ENCODE measurements at regions not wholly inside any gene's neighbourhood (a gene's known extent, or its start where the extent isn't known, plus 50 kb on each side); places are given as distances from the start of the nearest gene placed in this dataset.

DNA sequence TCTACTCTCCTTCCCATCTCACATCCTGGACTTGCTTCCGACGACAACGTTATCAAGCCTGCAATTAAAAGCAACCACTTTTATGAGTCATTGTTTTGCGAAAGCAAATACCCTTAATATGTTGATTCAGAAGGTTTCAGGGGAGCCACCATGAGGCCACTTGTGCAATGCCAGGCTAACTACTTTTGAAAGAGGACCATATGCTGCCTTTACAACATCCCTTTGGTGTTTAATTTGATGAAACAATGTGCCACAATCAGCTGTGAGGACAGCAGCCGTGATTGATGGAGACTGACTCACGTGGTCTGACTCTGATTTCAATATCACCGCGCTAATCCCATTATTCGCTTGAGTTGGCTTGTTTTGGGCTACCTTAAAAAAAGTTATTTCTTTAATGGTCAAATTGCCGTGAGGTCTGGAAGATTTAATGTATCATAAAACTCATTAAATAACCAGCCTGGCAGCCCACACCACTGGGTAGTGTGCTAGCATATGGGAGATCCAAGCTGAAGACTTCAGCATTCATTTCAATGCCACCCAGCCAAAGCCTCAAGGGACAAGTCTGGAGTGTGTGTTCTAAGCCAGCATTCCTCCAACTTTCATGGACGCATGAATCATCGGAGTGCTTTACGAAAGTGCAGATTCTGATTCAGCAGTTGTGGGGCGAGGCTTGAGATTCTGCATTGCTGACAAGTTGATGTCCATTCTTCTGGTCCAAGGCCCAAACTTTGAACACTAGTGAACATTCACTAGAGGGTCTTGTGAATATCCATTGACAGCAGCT, 73.3 kb upstream of the PAXBP1 start:
- TF ChIP-seq, protein P1, sequence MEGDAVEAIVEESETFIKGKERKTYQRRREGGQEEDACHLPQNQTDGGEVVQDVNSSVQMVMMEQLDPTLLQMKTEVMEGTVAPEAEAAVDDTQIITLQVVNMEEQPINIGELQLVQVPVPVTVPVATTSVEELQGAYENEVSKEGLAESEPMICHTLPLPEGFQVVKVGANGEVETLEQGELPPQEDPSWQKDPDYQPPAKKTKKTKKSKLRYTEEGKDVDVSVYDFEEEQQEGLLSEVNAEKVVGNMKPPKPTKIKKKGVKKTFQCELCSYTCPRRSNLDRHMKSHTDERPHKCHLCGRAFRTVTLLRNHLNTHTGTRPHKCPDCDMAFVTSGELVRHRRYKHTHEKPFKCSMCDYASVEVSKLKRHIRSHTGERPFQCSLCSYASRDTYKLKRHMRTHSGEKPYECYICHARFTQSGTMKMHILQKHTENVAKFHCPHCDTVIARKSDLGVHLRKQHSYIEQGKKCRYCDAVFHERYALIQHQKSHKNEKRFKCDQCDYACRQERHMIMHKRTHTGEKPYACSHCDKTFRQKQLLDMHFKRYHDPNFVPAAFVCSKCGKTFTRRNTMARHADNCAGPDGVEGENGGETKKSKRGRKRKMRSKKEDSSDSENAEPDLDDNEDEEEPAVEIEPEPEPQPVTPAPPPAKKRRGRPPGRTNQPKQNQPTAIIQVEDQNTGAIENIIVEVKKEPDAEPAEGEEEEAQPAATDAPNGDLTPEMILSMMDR (IDR thresholded peaks at IDR 0.05): no peak
- TF ChIP-seq POLR2AphosphoS5 (IDR thresholded peaks at IDR 0.05; ENCODE audit: low read depth, low read length): no peak
- no peak for TF ChIP-seq REST (IDR thresholded peaks at IDR 0.05; ENCODE audit: insufficient read depth in 1 of 2, low read depth in 2 of 2, low read length in 1 of 2)
- TF ChIP-seq SIN3A (IDR thresholded peaks at IDR 0.05; ENCODE audit: borderline replicate concordance, insufficient read depth, low read depth, low read length): no peak

All from Panc1 (cell line).